ENCODE measurements at regions not wholly inside any gene's neighbourhood (a gene's known extent, or its start where the extent isn't known, plus 50 kb on each side); places are given as distances from the start of the nearest gene placed in this dataset.

DNA sequence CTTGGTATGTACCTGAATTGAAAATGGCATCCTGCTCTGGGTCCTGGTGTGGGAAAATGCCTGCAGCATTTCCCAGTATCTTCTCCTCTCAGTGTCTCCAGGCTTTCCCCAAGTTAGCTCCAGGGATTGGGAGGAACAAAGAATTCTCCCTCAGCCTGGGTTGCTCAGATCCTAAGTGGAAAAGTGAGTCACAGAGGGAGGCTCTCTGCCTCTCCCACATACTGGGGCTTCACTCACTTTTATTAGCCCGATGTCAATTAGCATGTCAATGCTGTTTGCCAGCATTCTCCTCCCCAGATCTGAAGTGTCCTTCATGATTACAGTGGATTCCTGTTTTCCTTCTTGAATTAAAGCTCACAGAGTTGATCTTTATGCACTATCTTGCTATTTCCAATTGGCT is 655.0 kb downstream of the EPHA3 start:
- DNase-seq (ENCODE audit: low read depth, low spot score), result no peak

DNA sequence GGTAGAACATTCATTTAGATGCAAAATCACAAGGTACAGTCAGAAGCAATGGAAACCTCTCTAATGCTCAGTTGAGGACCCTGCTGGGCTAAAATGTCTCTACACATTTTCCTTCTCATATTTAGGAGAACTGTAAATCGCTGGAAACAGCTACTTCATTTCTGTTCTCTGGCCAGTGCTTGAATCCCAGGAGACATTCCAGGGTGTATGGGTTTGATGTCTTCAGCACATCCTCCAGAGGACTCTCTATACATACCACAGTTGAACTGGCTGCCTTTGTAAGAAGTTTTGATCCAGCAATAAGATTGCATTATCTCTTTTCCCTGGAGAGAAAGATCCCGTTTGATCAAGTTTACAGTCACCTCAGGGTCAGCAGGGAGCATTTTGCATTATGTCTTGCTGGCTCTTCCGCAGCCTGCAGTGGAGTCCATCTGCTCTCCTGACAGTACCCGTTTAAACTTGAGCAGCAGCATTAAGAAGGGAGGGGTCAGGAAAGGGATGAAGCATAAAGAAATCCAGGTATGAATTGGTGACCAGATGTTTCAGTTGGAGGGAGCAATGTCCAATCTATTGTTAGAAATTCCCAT is 676.0 kb downstream of the EPHA3 start:
- no peak for DNase-seq (ENCODE audit: low read depth, low spot score)

DNA sequence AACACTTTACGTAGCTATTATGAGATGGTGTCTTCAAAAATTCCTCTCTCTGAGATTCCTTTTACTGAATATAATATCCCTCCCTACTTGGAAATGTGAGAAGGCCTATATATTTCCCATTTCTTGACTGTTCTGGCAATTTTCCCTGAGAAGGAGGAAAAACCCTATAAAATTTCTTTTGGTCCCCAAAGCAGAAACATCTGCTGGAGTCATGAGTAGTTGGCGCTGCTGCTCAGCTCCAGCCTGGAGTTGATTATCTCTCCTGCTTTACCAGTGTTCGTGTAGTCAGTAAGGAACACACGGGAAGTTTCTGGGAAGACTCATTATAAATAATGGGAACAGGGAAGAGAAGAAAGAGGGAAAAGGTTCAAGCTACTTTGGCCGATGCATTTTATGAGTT is 680.1 kb downstream of the EPHA3 start:
- DNase-seq (ENCODE audit: low read depth, low spot score), result no peak

DNA sequence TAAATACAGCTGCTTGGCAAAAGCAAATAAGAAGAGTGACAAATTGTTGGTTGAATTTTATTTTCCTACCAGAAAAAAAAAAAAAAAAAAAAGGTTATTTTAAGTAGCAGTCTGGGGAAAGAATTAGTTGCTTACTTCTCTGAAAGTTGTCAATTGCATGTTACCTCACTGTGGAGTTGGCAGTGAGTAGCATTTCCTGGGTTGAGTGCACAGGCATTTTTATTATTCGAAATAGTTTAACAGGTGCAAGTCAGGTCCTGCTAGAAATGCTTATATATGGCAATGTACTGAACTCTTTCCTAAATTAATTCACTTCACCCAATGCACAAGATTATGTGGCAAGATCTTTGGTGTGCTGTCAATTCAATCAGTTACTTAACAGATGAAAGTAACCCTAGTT is 680.6 kb downstream of the EPHA3 start:
- DNase-seq (ENCODE audit: low read depth, low spot score), result no peak

DNA sequence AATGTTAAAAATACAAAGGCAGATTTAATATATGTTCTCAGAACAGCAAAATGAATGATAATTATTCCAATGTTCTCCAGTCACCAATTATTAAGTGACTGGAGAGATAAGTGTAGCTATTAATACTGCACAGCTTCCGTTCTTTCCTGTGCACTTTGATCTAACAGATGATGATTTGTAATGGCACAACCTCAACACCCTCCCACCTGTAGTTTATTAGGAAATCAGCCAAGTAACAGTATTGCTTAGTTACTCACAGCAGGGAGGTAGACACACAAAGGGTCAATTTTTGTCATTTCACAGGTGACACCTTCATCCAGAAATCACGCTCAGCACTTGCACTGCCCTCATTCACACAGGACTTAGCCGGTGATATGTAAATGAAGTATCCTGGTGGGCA is 688.1 kb downstream of the EPHA3 start:
- no peak for DNase-seq (ENCODE audit: low read depth, low spot score)

DNA sequence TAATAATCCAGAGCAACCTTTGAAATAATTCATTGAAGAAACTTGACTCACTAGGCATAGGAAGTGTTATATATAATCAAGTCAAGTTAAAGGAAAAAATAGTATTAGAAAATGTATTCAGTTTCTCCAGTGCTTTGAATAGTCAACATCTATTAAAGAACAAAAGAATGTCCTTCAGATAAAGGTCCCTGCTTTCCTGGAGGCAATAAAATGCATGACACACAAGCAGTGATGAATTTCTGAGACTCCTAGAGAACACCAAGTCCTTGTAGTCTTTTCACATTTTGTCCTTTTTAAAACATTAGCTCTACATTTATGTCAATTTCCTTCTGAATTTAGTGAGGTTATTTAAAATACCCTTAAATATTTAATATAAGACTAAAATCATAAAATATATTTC is 695.5 kb downstream of the EPHA3 start:
- no peak for DNase-seq (ENCODE audit: low read depth, low spot score)

DNA sequence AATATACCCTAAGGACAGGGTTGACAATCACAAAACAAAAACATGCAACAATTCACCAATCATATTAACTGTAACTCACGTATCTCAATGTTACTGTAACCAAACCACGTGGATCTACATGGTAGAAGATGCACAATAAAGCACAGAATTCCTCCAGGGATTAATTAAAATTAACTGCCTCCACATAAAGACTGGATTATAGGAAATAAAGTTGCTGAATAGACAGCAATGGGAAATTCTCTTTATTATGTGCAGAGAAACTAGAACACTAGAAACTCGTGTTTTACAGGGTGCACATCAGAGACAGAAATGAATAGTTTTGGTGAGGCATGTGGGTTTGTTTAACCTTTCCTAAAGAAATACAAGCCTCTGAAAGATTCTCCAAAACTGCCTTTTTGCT is 696.3 kb downstream of the EPHA3 start:
- DNase-seq (ENCODE audit: low read depth, low spot score), result no peak

DNA sequence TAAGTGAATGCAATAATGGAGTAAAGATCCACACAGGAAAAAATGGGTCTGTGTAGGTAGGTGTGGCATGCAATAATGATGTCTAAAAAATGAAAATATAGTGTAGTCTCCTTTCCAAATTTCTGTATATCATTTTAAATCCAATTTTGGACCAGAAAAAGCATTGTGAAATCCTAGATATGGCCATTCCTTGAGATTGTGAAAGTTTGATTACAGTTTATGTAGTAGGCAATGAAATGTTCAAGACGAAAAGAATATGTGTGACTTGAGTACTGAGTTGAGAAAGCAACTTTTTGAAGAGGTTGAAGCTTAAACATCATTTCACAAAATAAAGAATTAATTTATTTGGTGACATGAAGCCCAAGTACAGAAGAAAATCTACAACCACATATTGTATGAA is 698.7 kb downstream of the EPHA3 start:
- no peak for DNase-seq (ENCODE audit: low read depth, low spot score)

DNA sequence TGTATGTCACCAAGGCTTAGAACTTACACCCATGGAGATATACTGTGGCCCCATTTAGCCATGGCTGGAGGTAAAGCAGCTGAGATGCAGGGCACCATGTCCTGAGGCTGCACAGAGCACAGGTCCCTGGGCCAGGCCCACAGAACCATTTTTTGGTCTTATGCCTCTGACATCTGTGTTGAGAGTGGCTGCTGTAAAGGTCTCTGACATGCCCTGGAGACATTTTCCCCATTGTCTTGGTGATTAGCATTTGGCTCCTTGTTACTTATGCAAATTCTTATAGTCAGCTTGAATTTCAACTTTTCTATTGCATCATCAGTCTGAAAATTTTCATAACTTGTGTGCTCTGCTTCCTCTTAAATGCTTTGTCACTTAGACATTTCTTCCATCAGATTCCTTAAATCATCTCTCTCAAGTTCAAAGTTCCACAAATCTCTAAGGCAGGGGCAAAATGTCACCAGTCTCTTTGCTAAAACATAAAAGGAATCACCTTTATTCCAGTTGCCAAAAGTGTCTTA is 701.3 kb downstream of the EPHA3 start:
- no peak for DNase-seq (ENCODE audit: low read depth, low spot score)

DNA sequence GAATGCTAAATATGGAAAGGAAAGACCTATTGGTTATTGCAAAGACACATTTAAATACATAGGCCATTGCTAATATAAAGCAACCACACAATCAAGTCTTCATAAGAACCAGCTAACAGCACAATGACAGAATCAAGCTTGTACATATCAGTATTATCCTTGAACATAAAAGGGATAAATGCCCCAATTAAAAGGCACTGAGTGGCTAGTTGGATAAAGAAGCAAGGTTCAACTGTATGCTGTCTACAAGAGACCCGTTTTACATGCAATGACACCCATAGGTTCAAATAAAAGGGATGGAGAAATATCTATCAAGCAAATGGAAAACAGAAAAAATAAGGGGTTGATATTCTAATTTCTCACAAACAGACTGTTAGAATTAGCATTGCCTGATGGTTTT is 706.1 kb downstream of the EPHA3 start:
- no peak for DNase-seq (ENCODE audit: low read depth, low spot score)

DNA sequence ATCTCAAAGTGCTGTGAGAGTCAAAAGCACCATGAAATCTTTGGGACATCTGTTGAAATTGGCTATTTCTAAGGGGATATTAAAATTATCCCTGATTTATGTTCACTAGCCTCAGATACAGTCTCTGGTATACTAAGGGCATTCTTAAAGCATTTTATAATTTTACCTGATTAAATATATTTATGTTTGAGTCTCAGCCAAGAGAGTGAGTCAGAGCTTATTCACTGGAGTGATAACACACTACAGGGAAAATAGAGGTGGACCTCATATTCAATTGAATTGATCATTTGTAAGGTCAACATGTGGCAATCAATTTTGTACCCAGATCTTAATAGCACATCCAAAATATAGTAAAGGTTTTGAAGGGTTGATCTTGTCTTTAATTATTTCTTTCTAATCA is 733.6 kb downstream of the EPHA3 start:
- DNase-seq (ENCODE audit: low read depth, low spot score), result no peak

DNA sequence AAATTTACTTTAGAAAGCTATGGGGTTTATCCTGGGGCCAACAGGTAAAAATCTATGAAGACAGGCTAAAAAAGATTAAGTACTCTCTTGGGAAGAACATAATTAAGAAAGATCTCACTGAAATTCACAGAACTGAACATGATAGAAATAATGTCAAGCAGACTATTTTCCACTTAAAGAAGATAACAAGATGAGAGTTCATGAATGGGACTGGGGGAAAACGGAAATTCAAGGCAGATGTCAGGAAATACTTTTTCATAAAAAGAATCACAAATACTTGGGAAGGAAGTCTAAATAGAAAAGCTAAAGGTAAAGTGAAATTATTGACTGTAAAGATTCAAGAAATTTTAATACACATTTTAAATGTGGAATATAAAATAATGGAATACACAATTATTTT is 737.6 kb downstream of the EPHA3 start:
- no peak for DNase-seq (ENCODE audit: low read depth, low spot score)

DNA sequence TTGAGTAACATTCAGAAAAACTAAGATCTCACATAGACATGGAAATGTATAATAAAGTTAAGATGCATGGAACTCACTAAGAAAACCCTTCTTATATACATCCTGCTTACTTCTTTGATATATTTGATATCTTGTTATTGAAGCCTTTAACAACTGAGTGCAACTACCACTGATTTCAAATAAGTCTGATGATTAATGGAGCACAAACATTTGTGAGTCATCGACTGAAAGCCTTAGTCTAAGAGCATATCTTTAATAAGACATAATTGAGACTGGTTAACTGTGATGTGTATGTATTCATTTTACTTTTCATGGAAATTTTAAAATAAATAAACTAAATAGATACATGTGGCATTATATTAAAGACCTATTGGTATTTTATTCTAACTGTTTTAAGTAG is 740.5 kb downstream of the EPHA3 start:
- DNase-seq (ENCODE audit: low read depth, low spot score), result no peak

DNA sequence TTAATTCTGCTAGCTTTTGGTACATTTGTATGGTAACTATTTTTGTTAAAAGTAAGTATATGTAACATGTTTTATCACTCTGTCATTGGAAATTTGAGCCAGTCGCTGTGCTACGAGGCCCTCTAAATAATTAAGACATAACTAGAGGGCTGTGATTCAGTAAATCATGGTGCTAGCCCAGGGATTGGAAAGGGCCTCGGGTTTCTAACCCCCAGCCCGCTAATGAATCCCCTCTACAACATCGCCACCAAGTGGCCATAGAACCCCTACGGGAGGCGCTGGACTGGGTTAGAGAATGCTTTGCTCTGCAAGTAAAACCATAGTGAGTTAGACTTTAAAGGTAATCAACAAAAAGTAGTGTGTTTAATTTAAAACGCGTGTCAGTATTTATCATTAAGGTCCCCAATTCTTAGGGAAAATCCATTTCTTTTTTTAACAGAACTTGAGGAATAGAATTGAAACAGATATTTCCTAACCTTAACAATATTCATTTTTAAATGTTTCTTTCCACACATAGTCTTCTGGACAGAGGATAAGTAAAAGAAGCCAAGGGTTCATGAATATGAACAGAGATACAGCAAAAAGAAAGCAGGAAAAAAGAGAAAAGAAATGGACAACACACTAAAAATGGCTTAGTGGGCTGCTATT is 744.7 kb downstream of the EPHA3 start:
- peak; percentile 28 for DNase-seq (ENCODE audit: low read depth, low spot score)

DNA sequence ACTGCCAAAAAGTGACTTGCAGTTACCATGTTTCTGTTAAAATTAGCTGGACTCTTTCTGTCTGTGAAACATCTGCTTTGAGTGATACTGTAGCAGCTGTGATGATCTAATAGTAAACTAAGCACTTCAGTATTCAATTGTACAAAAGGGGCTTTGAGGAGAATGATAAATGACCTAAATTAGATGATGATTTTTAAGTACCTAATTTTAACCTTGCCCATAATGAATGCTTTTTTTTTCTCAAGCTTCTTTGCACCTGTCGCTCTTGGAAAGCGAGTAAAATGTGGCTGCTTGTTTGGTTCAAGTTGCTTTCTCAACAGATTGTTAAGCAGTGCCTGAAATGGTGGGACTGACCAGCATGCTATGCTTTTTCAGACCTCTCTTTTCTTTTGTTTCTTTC is 752.3 kb downstream of the EPHA3 start:
- DNase-seq (ENCODE audit: low read depth, low spot score), result no peak

DNA sequence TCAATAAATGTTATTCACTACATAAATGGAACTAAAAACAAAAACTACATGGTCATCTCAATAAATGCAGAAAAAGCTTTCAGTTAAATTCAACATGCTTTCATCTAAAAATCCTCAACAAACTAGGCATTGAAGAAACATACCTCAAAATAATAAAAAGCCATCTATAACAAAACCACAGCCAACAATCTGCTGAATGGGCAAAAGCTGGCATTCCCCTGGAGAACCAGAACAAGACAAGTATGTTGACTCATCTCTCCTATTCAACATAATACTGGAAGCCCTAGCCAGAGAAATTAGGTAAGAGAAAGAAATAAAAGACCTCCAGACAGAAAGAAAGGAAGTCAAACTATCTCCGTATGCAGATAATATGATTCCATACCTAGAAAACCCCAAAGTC is 759.9 kb downstream of the EPHA3 start:
- no peak for DNase-seq (ENCODE audit: low read depth, low spot score)

DNA sequence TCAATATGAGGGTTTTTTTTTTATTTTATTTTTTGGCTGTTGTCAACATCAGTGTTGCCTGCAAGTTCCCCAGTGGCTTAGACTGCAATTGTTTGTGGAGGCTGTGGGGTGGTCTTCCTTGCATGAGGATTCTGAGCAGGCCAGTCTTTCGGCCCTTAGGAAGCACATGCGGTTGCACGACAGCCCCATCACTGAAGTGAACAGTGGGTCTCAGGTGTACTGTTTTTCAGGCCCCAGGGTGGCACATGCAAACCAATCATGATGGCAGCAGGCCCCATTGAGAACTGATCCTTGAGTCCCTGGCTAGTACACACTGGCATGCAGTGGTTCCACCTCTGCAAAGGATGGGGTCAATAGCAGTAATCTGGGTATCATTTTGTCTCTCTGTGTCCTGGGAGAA is 768.7 kb downstream of the EPHA3 start:
- no peak for DNase-seq (ENCODE audit: low read depth, low spot score)

DNA sequence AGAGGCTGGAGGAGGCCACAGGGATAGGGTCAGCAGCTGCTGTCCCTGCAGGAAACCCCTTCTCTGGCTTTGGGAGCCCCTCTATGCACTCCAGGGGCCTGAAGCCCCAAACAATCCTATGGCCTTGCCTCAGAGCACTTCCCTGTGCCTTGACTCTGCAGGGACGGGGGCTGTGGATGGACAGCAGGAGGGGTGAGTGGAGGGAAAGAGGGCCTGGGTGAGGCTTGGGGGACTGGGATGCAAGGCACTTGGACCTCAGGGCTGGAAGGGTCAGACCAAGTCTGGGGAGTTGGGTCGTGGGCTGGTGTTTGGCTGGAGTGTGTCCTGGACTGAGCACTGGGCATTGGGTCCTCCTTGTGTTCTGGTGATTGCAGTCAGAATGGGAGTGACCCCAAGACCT is 769.8 kb downstream of the EPHA3 start:
- no peak for DNase-seq (ENCODE audit: low read depth, low spot score)

DNA sequence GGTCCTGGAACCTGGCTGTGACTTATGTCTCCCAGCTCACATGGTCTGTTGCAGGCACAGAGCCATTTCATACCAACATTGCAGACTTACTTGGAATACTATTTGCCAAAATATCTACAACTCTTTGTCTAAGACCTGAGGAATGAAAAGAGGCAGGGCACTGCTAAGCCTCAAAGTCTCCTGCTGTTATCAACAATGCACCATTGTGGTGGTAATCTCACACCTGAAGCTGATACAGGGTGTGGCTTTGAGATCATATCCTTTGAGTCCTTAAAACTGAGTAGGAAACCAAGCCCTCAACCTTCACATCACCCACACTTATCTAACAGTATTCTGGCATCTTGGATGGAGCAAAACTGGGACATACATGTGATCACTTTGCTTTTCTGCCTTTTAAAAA is 782.0 kb downstream of the EPHA3 start:
- no peak for DNase-seq (ENCODE audit: low read depth, low spot score)

DNA sequence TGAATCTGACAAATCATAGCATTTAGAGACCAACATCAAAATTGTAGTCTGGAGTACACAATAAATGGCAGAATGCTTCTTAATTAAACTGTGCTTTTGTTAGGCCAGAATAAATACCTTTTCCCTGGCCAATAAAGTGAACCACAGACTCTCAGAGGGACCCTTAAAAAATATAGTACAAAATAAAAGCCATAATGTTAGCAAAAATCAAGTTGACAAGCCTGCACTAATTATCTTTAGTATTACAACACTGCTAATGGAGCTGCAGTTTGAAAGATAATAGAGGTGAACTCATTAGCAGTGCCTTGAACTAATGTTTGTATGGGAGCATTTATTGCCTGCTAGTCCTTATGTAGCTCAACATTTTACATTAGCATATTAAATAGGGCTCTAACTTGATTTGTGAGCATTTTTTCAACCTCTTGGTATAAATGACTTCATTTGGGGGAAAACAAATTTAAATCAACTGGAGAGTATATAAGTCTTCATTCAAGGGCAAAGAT is 801.3 kb downstream of the EPHA3 start:
- no peak for DNase-seq (ENCODE audit: low read depth, low spot score)

DNA sequence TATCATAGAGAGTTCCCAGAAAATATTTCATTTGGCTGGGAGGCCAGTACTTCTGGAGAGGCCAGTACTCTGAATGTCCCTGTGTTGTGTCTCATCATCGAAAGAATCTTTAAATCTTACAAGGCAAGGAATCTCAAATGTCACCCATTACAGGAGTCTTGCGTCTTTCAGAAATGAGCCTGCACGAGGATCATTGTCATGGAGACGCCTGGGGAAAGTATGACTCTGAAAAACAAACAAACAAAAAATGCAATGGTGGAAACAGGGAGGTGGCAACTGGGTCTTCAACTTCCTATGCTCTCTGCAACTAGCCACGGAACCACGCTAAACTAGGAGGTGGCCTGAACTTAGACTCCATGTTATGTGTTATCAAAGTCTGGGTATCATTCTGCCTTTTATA is 804.6 kb downstream of the EPHA3 start:
- no peak for DNase-seq (ENCODE audit: low read depth, low spot score)

DNA sequence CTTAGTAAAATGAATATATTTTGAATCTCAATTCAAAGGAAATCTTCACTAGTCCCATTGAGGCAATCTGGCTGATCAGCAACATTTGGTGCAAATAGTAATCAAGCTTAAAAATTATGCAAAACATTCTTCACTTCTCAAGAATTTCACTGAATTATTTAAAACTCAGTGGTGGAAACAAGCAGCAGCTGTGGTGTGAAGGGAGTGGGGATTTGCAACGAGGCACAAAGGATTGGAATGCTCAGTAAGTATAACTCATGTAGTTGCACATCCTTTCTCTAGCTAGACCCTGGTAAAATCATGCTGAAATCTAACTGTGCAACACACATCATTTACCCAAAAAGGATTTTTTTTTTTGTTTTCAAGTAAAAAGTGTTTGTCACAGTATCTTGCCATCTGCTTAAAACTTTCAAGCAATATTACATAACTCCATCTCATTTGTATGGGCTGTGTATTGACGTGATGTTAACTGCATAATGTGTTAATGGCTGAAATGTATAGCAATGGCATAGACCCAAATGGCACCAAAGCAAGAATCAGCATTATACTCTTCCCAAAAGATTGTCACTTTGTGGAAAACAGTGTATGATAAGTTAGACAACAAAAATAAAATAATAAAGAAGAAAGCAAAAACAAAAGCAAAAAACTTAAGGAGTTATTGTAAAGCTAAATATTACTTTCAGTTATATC is 816.6 kb downstream of the EPHA3 start:
- no peak for DNase-seq (ENCODE audit: low read depth, low spot score)

DNA sequence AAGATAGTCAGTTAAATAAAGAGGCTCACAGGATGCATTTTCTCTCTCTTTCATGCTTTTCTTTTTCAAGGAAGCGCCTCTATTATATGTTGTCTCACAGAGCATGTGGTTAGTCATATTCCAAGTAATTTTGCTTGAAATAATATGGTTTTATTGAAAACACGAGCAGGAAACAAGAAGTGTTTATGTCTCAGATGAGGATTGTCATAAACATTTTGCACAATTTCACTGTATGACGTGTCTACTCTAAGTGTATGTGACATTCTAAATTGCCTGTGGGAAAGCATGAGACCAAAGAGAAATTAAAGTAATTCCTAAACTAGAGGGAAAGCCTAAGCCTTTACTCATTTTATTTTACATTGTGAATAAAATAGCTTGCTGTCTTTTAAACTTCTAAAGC is 818.6 kb downstream of the EPHA3 start:
- DNase-seq (ENCODE audit: low read depth, low spot score), result no peak
